HepG2 (cell line): ENCODE measurements at regions not wholly inside any gene's neighbourhood (a gene's known extent, or its start where the extent isn't known, plus 50 kb on each side); places are given as distances from the start of the nearest gene placed in this dataset.

Experiments
- BATF2 ChIP-seq: sonication (generic); formaldehyde crosslinking; IDR thresholded peaks from 2 replicates; pipeline ENCODE4 v1.8.0; 2022; ENCODE audit warnings: mild to moderate bottlenecking, missing genetic modification reagents, moderate library complexity
- CBX5 ChIP-seq: sonication (generic); formaldehyde crosslinking; IDR thresholded peaks from 2 replicates; pipeline ENCODE4 v1.4.0; 2020; ENCODE audit warnings: missing genetic modification reagents, borderline replicate concordance
- DZIP1 ChIP-seq: sonication (generic); formaldehyde crosslinking; IDR thresholded peaks from 2 replicates; pipeline ENCODE4 v1.5.0; 2020; ENCODE audit warnings: mild to moderate bottlenecking, missing genetic modification reagents
- FLYWCH1 ChIP-seq: sonication (generic); formaldehyde crosslinking; IDR thresholded peaks from 2 replicates; pipeline ENCODE4 v1.8.1; 2023; ENCODE audit warnings: mild to moderate bottlenecking, missing genetic modification reagents
- IRF1 ChIP-seq: sonication (generic); formaldehyde crosslinking; IDR thresholded peaks from 2 replicates; pipeline ENCODE4 v1.4.0; 2020; ENCODE audit warnings: low read depth, mild to moderate bottlenecking, missing genetic modification reagents
- KMT2A ChIP-seq: sonication (generic); formaldehyde crosslinking; IDR thresholded peaks from 2 replicates; pipeline ENCODE4 v1.4.0; 2020; ENCODE audit warnings: missing genetic modification reagents
- MEIS1 ChIP-seq: sonication (generic); formaldehyde crosslinking; IDR thresholded peaks from 2 replicates; pipeline ENCODE4 v1.9.0; 2021; ENCODE audit warnings: mild to moderate bottlenecking, missing genetic modification reagents, moderate library complexity, borderline replicate concordance
- MXI1 ChIP-seq: IDR thresholded peaks from 3 replicates; pipeline ENCODE4 v1.6.1; 2012; ENCODE audit warnings: low read depth, low read length, inconsistent platforms, borderline replicate concordance
- MYPOP ChIP-seq: sonication (generic); formaldehyde crosslinking; IDR thresholded peaks from 2 replicates; pipeline ENCODE4 v1.8.1; 2023; ENCODE audit warnings: mild to moderate bottlenecking, moderate library complexity, missing genetic modification reagents
- NFIC ChIP-seq: IDR thresholded peaks from 2 replicates; pipeline ENCODE4 v1.6.1; 2012; ENCODE audit warnings: mild to moderate bottlenecking, low read length, inconsistent platforms
- RBM22 ChIP-seq: fragments of 200-400 bp; formaldehyde crosslinking; optimal IDR thresholded peaks from 2 replicates; pipeline ENCODE3; 2017; ENCODE audit warnings: mild to moderate bottlenecking, low read length, moderate library complexity
- SALL2 ChIP-seq: sonication (generic); formaldehyde crosslinking; IDR thresholded peaks from 2 replicates; pipeline ENCODE4 v1.8.1; 2023; ENCODE audit warnings: mild to moderate bottlenecking, missing genetic modification reagents, inconsistent platforms
- SSRP1 ChIP-seq: IDR thresholded peaks from 2 replicates; pipeline ENCODE4 v1.6.1; 2016; ENCODE audit warnings: control low read depth
- ZNF234 ChIP-seq: sonication (generic); formaldehyde crosslinking; conservative IDR thresholded peaks from 2 replicates; pipeline ENCODE4 v1.5.1; 2020; ENCODE audit warnings: mild to moderate bottlenecking, missing genetic modification reagents
- ZNF292 ChIP-seq: sonication (generic); formaldehyde crosslinking; IDR thresholded peaks from 2 replicates; pipeline ENCODE4 v1.8.1; 2022; ENCODE audit warnings: mild to moderate bottlenecking, low read depth, missing genetic modification reagents, borderline replicate concordance
- ZNF44 ChIP-seq: sonication (generic); formaldehyde crosslinking; IDR thresholded peaks from 2 replicates; pipeline ENCODE4 v1.5.1; 2020; ENCODE audit warnings: mild to moderate bottlenecking, missing genetic modification reagents
- ZNF501 ChIP-seq: sonication (generic); formaldehyde crosslinking; IDR thresholded peaks from 2 replicates; pipeline ENCODE4 v1.5.1; 2020; ENCODE audit warnings: mild to moderate bottlenecking, moderate library complexity, missing genetic modification reagents
- TF ChIP-seq, protein P1 (sequence below), 2 experiments: sonication (generic) in 1 of 2; formaldehyde crosslinking in 1 of 2; IDR thresholded peaks; 2 replicates each; pipeline versions ENCODE4 v1.6.1 to v1.9.0; 2014 to 2022; ENCODE audit warnings: antibody characterized with exemption in 1 of 2, borderline replicate concordance in 1 of 2, inconsistent platforms in 1 of 2, low read depth in 1 of 2, missing genetic modification reagents in 1 of 2

- TF ChIP-seq MEIS1 (CRISPR knock-in tag) (no peak), MXI1 (peak; percentile 20; the same call in 1 of the 3 replicates), ZNF234 (CRISPR knock-in tag) (no peak), MYPOP (no peak), SALL2 (CRISPR knock-in tag) (0 out of 2 replicates have a peak, but pooled peaks have one; percentile 1), ZNF501 (no peak), RBM22 (no peak), KMT2A (no peak), FLYWCH1 (CRISPR knock-in tag) (no peak), DZIP1 (CRISPR knock-in tag) (no peak), NFIC (peak; percentile 64; the same call in 1 of the 2 replicates), ZNF44 (CRISPR knock-in tag) (0 out of 2 replicates have a peak, but pooled peaks have one; percentile 60), BATF2 (CRISPR knock-in tag) (no peak), IRF1 (CRISPR knock-in tag) (no peak), CBX5 (no peak; the same call in 1 of the 2 replicates), ZNF292 (no peak; the same call in 1 of the 2 replicates), SSRP1 (CRISPR knock-in tag) (peak; percentile 64; the same call in 1 of the 2 replicates)
- TF ChIP-seq, protein P1, sequence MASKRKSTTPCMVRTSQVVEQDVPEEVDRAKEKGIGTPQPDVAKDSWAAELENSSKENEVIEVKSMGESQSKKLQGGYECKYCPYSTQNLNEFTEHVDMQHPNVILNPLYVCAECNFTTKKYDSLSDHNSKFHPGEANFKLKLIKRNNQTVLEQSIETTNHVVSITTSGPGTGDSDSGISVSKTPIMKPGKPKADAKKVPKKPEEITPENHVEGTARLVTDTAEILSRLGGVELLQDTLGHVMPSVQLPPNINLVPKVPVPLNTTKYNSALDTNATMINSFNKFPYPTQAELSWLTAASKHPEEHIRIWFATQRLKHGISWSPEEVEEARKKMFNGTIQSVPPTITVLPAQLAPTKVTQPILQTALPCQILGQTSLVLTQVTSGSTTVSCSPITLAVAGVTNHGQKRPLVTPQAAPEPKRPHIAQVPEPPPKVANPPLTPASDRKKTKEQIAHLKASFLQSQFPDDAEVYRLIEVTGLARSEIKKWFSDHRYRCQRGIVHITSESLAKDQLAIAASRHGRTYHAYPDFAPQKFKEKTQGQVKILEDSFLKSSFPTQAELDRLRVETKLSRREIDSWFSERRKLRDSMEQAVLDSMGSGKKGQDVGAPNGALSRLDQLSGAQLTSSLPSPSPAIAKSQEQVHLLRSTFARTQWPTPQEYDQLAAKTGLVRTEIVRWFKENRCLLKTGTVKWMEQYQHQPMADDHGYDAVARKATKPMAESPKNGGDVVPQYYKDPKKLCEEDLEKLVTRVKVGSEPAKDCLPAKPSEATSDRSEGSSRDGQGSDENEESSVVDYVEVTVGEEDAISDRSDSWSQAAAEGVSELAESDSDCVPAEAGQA (IDR thresholded peaks at IDR 0.05; ENCODE audit: low read depth): no peak
- TF ChIP-seq, protein P1 (CRISPR knock-in tag; IDR thresholded peaks at IDR 0.05; ENCODE audit: borderline replicate concordance): no peak
These were observed 55.9 kb upstream of the EPCAM start (continued) for GRCh38 chr2:47313141-47313691.
